ENCODE measurements at regions not wholly inside any gene's neighbourhood (a gene's known extent, or its start where the extent isn't known, plus 50 kb on each side); places are given as distances from the start of the nearest gene placed in this dataset.
"Not testable (repeated sequence)": the region's sequence is repeated elsewhere in the genome, so short reads cannot be mapped to it uniquely, and the experiment has no call there.

- ATAC-seq (ENCODE audit: insufficient number of reproducible peaks, low FRiP score, low read depth) (no peak), DNase-seq (ENCODE audit: low spot score) (no peak)
- TF ChIP-seq CTCF (IDR thresholded peaks at IDR 0.05) = no peak
- Histone ChIP-seq H3K27me3 (replicated peaks; ENCODE audit: insufficient read depth) (no peaks in the 10 kb centered on the region), H3K4me1 (ENCODE audit: control insufficient read depth in 1 of 2, low read depth in 2 of 2) (no peaks in the 10 kb centered on the region), H3K9me3 (no peaks in the 10 kb centered on the region), H3K4me3 (no peak overlapping the region), H3K36me3 (no peaks in the 10 kb centered on the region), H3K27ac (no peak overlapping the region)
Measured at GRCh38 chr3:102916532-102916931, 481.7 kb downstream of the ZPLD1 start.

- Histone ChIP-seq H3K27ac (no peak overlapping the region), H3K4me3 (no peak overlapping the region), H3K9me3 (peaks cover 2% of the 10 kb centered on the region), H3K4me1 (ENCODE audit: control insufficient read depth in 1 of 2, low read depth in 2 of 2) (no peaks in the 10 kb centered on the region), H3K27me3 (replicated peaks; ENCODE audit: insufficient read depth) (no peaks in the 10 kb centered on the region), H3K36me3 (no peaks in the 10 kb centered on the region)
- ATAC-seq (ENCODE audit: insufficient number of reproducible peaks, low FRiP score, low read depth) = no peak
- no peak for TF ChIP-seq CTCF (IDR thresholded peaks at IDR 0.05)
- DNase-seq (ENCODE audit: low spot score) = no peak
Measured at GRCh38 chr3:102926618-102927017, 491.8 kb downstream of the ZPLD1 start.

GRCh38 chr3:102933377-102933776 lies 498.6 kb downstream of the ZPLD1 start:
- H3K27me3 ChIP-seq (replicated peaks; ENCODE audit: insufficient read depth) = no peaks in the 10 kb centered on the region
- H3K4me1 ChIP-seq (ENCODE audit: control insufficient read depth in 1 of 2, low read depth in 2 of 2) = no peaks in the 10 kb centered on the region
- no peak for TF ChIP-seq CTCF (IDR thresholded peaks at IDR 0.05)
- no peak for DNase-seq (ENCODE audit: low spot score)
- no peak overlapping the region for H3K27ac ChIP-seq
- no peak overlapping the region for H3K4me3 ChIP-seq
- ATAC-seq (ENCODE audit: insufficient number of reproducible peaks, low FRiP score, low read depth) = no peak
- H3K36me3 ChIP-seq = no peaks in the 10 kb centered on the region
- H3K9me3 ChIP-seq = no peaks in the 10 kb centered on the region

GRCh38 chr3:102936511-102937045 lies 501.8 kb downstream of the ZPLD1 start:
- no peak overlapping the region for H3K27ac ChIP-seq
- no peak for DNase-seq (ENCODE audit: low spot score)
- H3K4me1 ChIP-seq (ENCODE audit: control insufficient read depth in 1 of 2, low read depth in 2 of 2) = no peaks in the 10 kb centered on the region
- ATAC-seq (ENCODE audit: insufficient number of reproducible peaks, low FRiP score, low read depth) = no peak
- no peak overlapping the region for H3K4me3 ChIP-seq
- no peak for TF ChIP-seq CTCF (IDR thresholded peaks at IDR 0.05)
- no peaks in the 10 kb centered on the region for H3K36me3 ChIP-seq
- no peaks in the 10 kb centered on the region for H3K27me3 ChIP-seq (replicated peaks; ENCODE audit: insufficient read depth)
- no peaks in the 10 kb centered on the region for H3K9me3 ChIP-seq

GRCh38 chr3:102941786-102942185 lies 507.0 kb downstream of the ZPLD1 start:
- H3K9me3 ChIP-seq = no peaks in the 10 kb centered on the region
- DNase-seq (ENCODE audit: low spot score) (no peak), ATAC-seq (ENCODE audit: insufficient number of reproducible peaks, low FRiP score, low read depth) (no peak)
- no peaks in the 10 kb centered on the region for H3K4me1 ChIP-seq (ENCODE audit: control insufficient read depth in 1 of 2, low read depth in 2 of 2)
- no peak for TF ChIP-seq CTCF (IDR thresholded peaks at IDR 0.05)
- no peak overlapping the region for H3K27ac ChIP-seq
- H3K36me3 ChIP-seq = no peaks in the 10 kb centered on the region
- no peak overlapping the region for H3K4me3 ChIP-seq
- H3K27me3 ChIP-seq (replicated peaks; ENCODE audit: insufficient read depth) = no peaks in the 10 kb centered on the region

- H3K4me1 ChIP-seq (ENCODE audit: control insufficient read depth in 1 of 2, low read depth in 2 of 2); H3K36me3 ChIP-seq; ATAC-seq (ENCODE audit: insufficient number of reproducible peaks, low FRiP score, low read depth); H3K27ac ChIP-seq; H3K27me3 ChIP-seq (replicated peaks; ENCODE audit: insufficient read depth); DNase-seq (ENCODE audit: low spot score); H3K9me3 ChIP-seq; H3K4me3 ChIP-seq: not testable (repeated sequence)
Measured at GRCh38 chr3:102946445-102946844, 511.6 kb downstream of the ZPLD1 start.

All from thoracic aorta (tissue), 2 donors.